Coronary artery (tissue), 2 donors: ENCODE measurements at regions not wholly inside any gene's neighbourhood (a gene's known extent, or its start where the extent isn't known, plus 50 kb on each side); places are given as distances from the start of the nearest gene placed in this dataset.

Experiments
- DNase-seq: peaks from one replicate; pipeline ENCODE4 v3.0.0-alpha.2; 2017; ENCODE audit warnings: low spot score
- H3K27ac ChIP-seq, 2 donors: fragments of 200-600 bp; sonication (generic); one replicate each; pipeline ENCODE4 v1.5.1; 2016 to 2019
- H3K4me3 ChIP-seq: fragments of 200-600 bp; sonication (generic); 2 replicates; pipeline ENCODE4 v1.5.1; 2016; ENCODE audit warnings: mild to moderate bottlenecking, moderate library complexity
- TF ChIP-seq, protein P1 (sequence below): fragments of 200-600 bp; sonication (generic); IDR thresholded peaks from one replicate; pipeline ENCODE4 v1.5.1; 2019; ENCODE audit warnings: antibody characterized with exemption

DNA sequence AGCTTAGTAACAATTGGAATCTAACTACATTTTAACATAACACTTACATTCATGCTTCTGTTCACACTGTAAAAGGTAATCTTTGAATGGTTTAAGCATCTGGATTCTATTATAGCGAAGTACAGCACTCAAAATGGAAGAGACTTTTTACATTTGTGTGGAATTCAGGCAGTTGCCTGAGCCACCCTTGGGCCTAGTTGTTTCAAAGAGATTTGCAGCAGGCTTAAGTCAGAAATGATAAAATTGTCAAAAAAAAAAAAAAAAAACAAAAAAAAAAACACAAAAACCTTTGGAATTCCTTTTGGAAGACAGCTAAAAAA is 199.9 kb downstream of the LYPLAL1 start:
- TF ChIP-seq, protein P1, sequence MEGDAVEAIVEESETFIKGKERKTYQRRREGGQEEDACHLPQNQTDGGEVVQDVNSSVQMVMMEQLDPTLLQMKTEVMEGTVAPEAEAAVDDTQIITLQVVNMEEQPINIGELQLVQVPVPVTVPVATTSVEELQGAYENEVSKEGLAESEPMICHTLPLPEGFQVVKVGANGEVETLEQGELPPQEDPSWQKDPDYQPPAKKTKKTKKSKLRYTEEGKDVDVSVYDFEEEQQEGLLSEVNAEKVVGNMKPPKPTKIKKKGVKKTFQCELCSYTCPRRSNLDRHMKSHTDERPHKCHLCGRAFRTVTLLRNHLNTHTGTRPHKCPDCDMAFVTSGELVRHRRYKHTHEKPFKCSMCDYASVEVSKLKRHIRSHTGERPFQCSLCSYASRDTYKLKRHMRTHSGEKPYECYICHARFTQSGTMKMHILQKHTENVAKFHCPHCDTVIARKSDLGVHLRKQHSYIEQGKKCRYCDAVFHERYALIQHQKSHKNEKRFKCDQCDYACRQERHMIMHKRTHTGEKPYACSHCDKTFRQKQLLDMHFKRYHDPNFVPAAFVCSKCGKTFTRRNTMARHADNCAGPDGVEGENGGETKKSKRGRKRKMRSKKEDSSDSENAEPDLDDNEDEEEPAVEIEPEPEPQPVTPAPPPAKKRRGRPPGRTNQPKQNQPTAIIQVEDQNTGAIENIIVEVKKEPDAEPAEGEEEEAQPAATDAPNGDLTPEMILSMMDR, result no peak
- no peak overlapping the region for H3K4me3 ChIP-seq
- H3K27ac ChIP-seq, result no peak overlapping the region
- no peak for DNase-seq

DNA sequence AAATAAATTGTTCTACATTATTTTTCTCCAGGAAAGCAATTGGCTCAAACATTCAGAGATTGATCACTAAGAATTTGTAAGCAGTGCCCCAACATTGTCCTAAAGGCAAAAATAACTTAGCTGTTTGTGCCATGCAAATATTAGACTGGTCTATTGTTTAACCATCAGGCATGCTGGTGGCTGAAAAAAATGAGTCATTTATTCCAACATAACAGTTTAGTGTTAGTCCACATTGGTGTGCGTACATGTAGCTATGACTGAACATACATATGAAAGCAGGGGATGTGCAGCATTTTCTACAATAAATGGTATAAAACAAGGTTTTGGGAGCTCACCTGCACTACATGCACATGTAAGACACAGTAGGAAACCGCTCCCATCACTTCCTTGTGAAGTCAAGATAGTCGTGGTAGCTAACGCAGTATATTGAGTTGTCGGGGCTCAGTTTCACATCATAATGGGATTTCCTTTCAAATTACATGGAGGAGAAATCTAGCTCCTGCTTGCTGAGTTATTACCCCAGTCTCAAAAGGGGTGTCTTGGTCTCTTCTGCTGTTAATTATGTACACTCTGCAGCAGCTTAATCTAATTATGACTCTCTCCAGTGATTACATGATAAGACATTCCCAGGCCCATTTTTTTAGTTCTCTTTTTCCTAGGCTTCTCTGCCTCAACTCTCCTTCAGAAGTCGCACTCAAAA is 199.4 kb downstream of the LYPLAL1 start:
- Histone ChIP-seq H3K27ac (no peak overlapping the region), H3K4me3 (no peak overlapping the region)
- TF ChIP-seq, protein P1, result no peak
- no peak for DNase-seq

DNA sequence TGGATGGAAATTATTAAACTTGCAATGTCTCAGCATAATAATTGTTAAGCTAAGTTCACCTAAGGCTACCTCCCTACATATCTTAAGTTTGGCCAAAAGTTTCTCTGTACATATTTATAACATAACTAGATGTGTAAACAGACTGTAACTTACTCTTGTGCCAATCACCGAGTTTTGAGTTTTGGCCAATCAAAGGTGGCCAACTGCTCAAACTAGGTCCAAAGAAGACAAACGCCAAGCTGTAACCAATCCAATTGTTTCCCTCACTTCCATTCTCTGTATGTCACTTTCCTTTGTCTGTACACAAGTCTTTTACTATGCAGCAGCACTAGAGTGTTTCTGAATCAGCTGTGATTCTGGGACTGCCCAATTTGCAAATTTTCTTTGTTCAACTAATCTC is 197.8 kb downstream of the LYPLAL1 start:
- Histone ChIP-seq H3K27ac (no peak overlapping the region), H3K4me3 (no peak overlapping the region)
- DNase-seq, result no peak
- TF ChIP-seq, protein P1, result no peak

DNA sequence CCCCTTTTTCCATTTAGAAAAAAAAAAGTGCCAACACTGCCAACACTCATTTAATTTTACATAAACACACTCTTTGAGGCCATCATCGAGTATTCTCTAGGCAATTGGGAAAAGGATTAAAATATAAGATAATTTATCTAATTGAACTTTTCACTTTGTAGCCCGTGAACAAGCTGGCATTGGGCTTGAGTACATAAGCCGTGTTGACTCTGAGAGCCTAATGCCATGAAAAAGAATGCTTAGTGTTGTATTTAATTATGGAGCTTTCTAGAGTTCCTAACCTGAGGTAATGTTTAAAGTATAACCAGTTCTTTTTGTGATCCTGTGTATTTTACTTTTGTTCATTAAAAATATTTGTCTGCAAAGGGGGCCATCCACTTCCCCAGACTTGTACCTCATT is 193.8 kb downstream of the LYPLAL1 start:
- DNase-seq, result no peak
- TF ChIP-seq, protein P1, result no peak
- Histone ChIP-seq H3K4me3 (no peak overlapping the region), H3K27ac (no peak overlapping the region)

DNA sequence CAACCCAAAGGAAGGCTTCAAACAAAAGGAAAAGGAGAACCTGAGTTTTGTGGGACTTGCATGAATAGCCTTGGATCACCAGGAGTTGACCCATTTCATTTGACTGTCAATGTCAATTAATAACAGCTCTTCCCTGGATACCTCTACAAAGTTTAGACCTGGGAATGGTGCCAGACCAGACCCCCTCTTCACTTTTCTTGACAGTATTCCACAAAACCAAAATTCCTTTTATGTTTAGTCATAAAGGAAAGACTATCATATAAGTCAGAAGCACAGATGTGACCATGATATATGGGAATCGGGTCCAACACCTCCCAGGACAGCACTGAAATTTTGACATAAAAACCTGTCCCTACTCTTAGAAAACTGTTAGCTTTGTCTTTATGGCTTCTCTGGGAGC is 191.8 kb downstream of the LYPLAL1 start:
- Histone ChIP-seq H3K4me3 (no peak overlapping the region), H3K27ac (no peak overlapping the region)
- TF ChIP-seq, protein P1, result no peak
- DNase-seq, result no peak

DNA sequence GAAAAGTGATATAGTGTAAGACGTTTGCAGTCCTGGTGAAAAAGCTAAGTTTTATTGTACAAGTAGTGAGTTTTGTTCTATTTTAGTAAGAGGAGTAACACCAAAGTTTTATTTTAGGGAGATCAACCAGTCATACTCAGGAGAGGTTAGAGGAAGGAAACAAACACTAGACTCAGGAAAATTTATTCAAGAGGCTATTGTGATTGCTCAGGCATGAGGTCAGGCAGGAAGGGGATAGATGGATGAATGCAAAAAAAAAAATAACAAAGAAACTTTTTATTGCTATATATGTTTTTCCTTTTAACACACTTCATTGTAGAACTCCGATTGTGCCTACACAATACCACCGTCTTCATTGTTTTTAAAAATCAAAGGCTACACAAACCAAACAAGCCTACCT is 189.0 kb downstream of the LYPLAL1 start:
- no peak overlapping the region for H3K4me3 ChIP-seq
- no peak overlapping the region for H3K27ac ChIP-seq
- TF ChIP-seq, protein P1, result no peak
- no peak for DNase-seq

DNA sequence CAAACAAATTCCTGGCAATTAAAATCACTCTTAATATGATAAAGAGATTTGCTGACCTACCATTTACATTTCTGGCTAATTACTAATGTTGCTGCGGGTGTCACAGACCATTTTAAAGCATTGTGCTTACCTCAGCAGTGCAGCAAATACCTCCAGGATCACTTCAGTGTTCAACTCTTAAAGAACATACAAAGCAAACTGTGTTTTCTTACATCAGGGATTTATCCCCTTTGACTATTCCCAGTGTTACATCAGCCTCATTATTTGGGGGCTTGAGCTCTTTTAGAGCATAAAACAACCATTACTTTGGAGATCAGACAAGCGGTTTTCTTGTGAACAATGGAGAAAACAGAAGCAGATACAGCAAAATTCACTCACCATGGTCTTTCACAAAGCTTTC is 185.4 kb downstream of the LYPLAL1 start:
- TF ChIP-seq, protein P1, result no peak
- no peak for DNase-seq
- H3K4me3 ChIP-seq, result no peak overlapping the region
- no peak overlapping the region for H3K27ac ChIP-seq
